Omental fat pad (tissue), 3 donors: ENCODE measurements at regions not wholly inside any gene's neighbourhood (a gene's known extent, or its start where the extent isn't known, plus 50 kb on each side); places are given as distances from the start of the nearest gene placed in this dataset.

ENCODE experiments used
- ATAC-seq: fragments of 150-250 bp; one replicate; pipeline ENCODE4 v1.9.1; 2016; ENCODE audit warnings: mild to moderate bottlenecking, moderate library complexity; ENCODE audit not compliant: low FRiP score
- DNase-seq: peaks from one replicate; pipeline ENCODE4 v3.0.0-alpha.2; 2019; ENCODE audit warnings: low spot score
- TF ChIP-seq, protein P1 (sequence below), 3 donors: fragments of 450-650 bp; IDR thresholded peaks; one replicate each; pipeline ENCODE4 v1.5.1; 2016 to 2017; ENCODE audit warnings: antibody characterized with exemption in 3 of 3, mild to moderate bottlenecking in 3 of 3, moderate library complexity in 2 of 3

DNA sequence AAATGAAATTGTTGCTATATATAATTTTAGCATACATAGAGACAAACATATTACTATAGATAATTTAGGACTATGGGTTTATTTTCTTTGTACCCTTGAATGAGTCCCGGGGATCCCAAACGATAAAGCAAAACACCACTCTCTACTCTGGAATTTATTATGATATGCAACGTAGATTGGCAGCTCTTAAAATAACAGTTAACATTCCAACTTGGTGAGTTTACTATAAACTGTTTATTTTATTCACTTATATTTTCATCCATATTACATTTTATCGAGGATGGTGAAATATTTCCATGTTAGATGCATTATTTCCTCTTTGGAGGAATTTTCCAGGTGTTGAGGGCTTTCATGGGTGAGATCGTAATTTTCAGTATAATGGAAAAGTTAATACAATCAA lies 138.7 kb upstream of the DGKB start:
- DNase-seq, result no peak
- TF ChIP-seq, protein P1, sequence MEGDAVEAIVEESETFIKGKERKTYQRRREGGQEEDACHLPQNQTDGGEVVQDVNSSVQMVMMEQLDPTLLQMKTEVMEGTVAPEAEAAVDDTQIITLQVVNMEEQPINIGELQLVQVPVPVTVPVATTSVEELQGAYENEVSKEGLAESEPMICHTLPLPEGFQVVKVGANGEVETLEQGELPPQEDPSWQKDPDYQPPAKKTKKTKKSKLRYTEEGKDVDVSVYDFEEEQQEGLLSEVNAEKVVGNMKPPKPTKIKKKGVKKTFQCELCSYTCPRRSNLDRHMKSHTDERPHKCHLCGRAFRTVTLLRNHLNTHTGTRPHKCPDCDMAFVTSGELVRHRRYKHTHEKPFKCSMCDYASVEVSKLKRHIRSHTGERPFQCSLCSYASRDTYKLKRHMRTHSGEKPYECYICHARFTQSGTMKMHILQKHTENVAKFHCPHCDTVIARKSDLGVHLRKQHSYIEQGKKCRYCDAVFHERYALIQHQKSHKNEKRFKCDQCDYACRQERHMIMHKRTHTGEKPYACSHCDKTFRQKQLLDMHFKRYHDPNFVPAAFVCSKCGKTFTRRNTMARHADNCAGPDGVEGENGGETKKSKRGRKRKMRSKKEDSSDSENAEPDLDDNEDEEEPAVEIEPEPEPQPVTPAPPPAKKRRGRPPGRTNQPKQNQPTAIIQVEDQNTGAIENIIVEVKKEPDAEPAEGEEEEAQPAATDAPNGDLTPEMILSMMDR (IDR thresholded peaks at IDR 0.05), result no peak

DNA sequence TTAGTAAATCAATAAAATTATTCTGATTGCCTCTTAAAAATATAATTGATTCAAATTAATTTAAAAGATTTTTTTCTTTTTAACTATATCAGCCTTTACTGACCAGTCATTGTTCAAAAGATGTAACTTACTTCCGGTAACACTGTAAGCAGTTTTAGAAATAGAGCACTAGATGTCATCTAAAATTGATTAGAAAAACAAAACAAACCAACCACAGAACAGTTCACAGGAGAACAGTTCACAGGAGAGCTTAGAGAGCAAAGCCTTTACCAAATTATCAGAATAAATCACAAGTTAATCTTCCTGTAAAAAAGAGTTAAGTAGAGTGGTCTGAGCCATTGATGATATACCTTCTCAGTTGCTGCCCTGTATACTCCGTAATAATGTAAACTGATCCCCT lies 133.3 kb upstream of the DGKB start:
- DNase-seq (no peak), ATAC-seq (no peak)
- TF ChIP-seq, protein P1 (IDR thresholded peaks at IDR 0.05), result no peak

More for the DNA sequence above, 138.7 kb upstream of the DGKB start:
- ATAC-seq, result no peak

DNA sequence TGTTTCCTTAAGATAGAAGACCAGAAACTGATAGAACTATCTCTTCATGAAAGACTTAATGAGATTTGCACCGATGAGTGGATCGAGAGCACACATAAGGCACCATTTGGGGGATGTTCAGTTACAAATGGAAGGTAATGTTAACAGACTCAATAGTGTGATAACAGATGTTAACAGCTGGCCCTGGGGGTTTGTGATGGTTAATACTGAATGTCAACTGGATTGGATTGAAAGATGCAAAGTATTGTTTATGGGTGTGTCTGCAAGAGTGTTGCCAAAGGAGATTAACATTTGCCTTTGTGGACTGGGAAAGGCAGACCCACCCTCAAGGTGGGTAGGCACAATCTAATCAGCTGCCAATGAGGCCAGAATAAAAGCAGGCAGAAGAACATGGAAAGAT lies 130.5 kb upstream of the DGKB start:
- no peak for DNase-seq
- TF ChIP-seq, protein P1 (IDR thresholded peaks at IDR 0.05), result no peak
- no peak for ATAC-seq

DNA sequence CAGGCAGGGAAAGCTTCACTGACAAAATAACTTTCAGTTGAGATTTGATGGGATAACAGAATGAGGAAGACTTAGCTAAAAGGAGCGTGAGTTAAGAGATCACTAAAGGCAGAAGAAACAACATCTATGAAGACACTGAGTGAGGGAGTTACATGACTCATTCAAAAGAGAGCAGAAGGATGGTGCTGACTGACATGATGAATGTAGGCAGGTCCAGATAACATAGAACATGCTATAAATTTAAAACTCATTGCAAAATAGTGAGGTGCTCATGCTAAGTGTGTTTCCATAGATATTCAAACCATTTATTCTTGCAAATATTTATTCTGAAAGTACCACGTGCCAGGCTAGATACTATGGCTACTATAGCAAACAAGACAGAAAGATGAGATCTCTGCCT lies 116.4 kb upstream of the DGKB start:
- TF ChIP-seq, protein P1 (IDR thresholded peaks at IDR 0.05), result no peak
- DNase-seq (no peak), ATAC-seq (no peak)

DNA sequence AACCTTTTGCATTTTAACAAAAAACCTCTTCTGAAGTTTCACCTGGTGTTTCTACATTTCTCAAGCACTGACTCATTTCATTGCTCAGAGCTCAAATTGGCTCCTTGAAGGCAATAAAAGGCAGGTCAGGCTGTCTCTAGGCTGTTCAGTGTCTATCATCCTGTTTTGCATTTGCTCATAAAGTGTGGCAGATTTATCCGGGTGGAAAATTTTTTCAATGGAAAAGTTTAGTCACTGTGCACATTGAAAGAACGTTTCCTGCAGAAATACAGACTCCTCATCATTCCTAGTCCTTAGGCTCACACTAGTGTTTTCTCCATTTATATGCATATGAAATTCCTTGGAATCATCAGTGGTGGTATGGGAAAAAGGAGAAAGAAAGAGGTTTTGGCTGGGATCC lies 114.2 kb upstream of the DGKB start:
- no peak for DNase-seq
- ATAC-seq, result no peak
- TF ChIP-seq, protein P1 (IDR thresholded peaks at IDR 0.05), result no peak

DNA sequence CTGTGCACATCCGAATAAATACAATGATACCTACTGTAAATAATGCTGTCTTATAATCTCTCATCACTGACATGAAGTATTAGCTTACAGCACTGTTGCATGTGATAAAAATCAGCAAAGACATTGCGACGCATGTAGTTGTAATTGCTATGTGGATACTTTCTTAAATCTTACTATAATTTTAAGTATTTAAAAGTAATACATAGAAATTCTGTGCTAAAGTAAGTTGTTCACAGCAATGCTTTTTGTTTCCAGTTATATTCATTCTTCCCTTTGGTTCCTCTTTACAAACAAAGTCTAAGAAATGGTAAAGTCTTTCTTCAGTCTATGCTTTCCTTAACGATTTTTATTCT lies 113.7 kb upstream of the DGKB start:
- ATAC-seq (no peak), DNase-seq (no peak)
- TF ChIP-seq, protein P1 (IDR thresholded peaks at IDR 0.05), result no peak

DNA sequence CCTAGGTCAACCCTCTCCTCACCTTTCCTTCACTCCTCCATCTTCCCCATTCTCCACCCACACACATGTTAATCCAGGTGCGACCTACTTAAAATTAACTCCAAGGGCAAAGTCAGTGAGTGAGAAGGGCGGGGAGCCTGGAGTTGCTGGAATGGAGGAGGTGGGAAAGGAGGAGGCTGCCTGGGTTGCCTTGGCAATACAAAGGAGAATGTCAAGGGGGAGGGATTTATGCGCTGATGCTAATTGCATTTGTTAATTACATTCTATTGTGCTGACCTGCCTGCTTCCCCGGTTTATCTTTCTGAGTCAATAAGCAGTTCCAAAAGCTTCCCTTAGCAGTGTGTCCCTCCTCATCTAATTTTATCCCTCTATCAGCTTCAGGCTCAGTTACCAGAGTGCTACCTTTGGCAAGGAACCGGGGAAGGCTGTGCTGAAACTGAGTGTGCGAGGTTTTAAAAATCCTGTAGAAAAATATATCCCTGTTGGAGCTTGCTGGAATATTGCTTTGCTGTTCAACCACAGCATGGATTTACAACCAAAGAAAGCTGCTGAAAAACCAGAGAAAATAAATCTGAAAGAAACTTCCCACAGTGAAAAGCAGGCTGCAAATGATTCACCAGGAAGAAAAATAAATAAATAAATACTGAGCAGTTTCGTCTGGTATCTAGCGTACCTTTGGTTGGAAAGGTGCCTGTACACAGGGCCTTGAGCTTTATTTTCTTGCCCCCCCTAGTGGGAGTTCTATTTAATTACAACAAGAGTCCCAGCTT lies 113.2 kb upstream of the DGKB start:
- no peak for DNase-seq
- TF ChIP-seq, protein P1 (IDR thresholded peaks at IDR 0.05), result peak in 1 of 3 donors; percentile 18
- peak; percentile 87 for ATAC-seq
